ENCODE measurements at regions not wholly inside any gene's neighbourhood (a gene's known extent, or its start where the extent isn't known, plus 50 kb on each side); places are given as distances from the start of the nearest gene placed in this dataset.

DNA sequence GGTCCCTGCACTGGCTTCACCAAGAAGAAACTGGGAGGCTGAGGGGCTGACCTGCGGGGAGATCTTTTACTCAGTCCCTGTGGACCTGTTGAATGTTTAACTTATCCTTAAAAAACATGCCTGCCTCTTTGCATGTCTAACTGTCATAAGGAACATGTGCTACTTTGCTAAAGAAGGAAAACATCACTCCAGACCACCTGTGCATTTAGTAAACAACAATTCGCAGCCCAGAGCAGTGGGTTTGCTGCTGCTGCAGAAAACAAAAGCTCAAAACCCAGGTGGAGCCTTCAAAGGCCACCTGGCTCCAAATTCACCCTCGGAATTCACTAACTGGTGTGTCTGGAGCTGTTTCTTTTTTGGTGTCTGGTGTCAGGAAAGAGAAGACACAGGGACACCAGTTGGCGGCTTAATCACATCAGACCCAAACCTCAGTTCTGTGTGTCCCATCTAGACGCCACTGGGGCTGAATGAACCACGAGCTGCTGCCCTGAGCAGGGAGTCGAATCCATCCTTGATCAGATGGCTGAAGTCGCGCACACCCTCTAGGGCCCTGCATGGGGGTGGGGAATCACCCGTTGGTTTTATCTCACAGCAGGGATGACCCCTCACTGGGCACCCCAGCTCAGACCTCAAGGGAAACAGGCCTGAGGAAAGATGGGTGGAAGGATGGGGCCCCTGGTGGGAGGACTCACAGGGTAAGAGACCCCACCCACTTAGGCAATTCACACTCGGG is 344.3 kb downstream of the PREX1 start:
- Histone ChIP-seq H3K4me1 (ENCODE audit: control insufficient read depth in 1 of 2, insufficient read depth in 2 of 2, low read length in 2 of 2) (no peaks in the 10 kb centered on the region), H3K4me3 (replicated peaks in 1 of 3; ENCODE audit: low read depth in 2 of 3, low read length in 3 of 3) (no peak overlapping the region), H3K79me2 (ENCODE audit: insufficient read depth, low read length) (no peaks in the 10 kb centered on the region), H3K4me2 (replicated peaks; ENCODE audit: extremely low read depth, low read length, poor library complexity, severe bottlenecking) (no peak overlapping the region), H2AFZ (ENCODE audit: insufficient read depth, low read depth, low read length, poor library complexity, severe bottlenecking) (no peak overlapping the region), H3K9me3 (replicated peaks in 1 of 2; ENCODE audit: control insufficient read depth in 1 of 2, insufficient read depth in 1 of 2, low read length in 2 of 2) (no peaks in the 10 kb centered on the region), H3K27ac (ENCODE audit: low read depth in 1 of 2, low read length in 2 of 2) (no peak overlapping the region), H3K36me3 (replicated peaks in 1 of 2; ENCODE audit: control insufficient read depth in 1 of 2, insufficient read depth in 2 of 2, low read length in 2 of 2) (no peaks in the 10 kb centered on the region), H4K20me1 (ENCODE audit: insufficient read depth, low read length) (no peaks in the 10 kb centered on the region), H3K9ac (ENCODE audit: insufficient read depth, low read length, poor library complexity, severe bottlenecking) (no peak overlapping the region), H3K27me3 (ENCODE audit: control insufficient read depth in 2 of 2, insufficient read depth in 2 of 2, low read length in 2 of 2) (peaks cover 0 to 5% of the 10 kb centered on the region in 2 donors)
- intact Hi-C loops (cut with micrococcal nuclease): no loop called here
- Mint-ChIP-seq H3K36me3 (no peaks in the 10 kb centered on the region), H3K27ac (no peak overlapping the region), H3K4me3 (no peak overlapping the region), H3K27me3 (ENCODE audit: low read depth in 3 of 3) (peaks cover 13 to 28% (median 20%) of the 10 kb centered on the region in 3 donors), H3K4me1 (no peaks in the 10 kb centered on the region), H3K9me3 (peaks cover 0 to 3% (median 0%) of the 10 kb centered on the region in 7 donors)
- TF ChIP-seq, protein P1, sequence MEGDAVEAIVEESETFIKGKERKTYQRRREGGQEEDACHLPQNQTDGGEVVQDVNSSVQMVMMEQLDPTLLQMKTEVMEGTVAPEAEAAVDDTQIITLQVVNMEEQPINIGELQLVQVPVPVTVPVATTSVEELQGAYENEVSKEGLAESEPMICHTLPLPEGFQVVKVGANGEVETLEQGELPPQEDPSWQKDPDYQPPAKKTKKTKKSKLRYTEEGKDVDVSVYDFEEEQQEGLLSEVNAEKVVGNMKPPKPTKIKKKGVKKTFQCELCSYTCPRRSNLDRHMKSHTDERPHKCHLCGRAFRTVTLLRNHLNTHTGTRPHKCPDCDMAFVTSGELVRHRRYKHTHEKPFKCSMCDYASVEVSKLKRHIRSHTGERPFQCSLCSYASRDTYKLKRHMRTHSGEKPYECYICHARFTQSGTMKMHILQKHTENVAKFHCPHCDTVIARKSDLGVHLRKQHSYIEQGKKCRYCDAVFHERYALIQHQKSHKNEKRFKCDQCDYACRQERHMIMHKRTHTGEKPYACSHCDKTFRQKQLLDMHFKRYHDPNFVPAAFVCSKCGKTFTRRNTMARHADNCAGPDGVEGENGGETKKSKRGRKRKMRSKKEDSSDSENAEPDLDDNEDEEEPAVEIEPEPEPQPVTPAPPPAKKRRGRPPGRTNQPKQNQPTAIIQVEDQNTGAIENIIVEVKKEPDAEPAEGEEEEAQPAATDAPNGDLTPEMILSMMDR (IDR thresholded peaks at IDR 0.05): no peak
- 70% methylated on average over 7 of the region's 11 CpGs for WGBS (ENCODE audit: insufficient coverage)
- DNase-seq: no peak

DNA sequence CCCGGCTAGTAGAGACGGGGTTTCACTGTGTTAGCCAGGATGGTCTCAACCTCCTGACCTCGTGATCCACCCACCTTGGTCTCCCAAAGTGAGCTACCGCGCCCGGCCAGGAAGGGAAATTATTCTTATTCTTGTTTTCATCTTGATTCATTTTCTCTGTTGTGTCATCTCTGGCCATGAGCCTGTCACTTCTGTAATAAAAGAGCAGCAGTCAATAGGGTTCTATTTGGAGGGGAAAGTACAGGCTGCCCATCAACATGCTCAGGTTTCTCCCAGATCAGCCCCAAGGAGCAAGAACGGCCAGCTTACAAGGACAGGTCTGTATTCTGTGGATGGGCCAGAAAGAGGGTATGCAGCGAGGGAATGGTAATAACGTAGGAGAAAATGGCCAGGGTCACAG is 345.0 kb downstream of the PREX1 start:
- no peak overlapping the region for H3K27ac Mint-ChIP-seq
- H3K4me1 Mint-ChIP-seq: no peaks in the 10 kb centered on the region
- H2AFZ ChIP-seq (ENCODE audit: insufficient read depth, low read depth, low read length, poor library complexity, severe bottlenecking): no peak overlapping the region
- H3K9me3 Mint-ChIP-seq: peaks cover 0 to 3% (median 0%) of the 10 kb centered on the region in 7 donors
- H3K79me2 ChIP-seq (ENCODE audit: insufficient read depth, low read length): no peaks in the 10 kb centered on the region
- no peaks in the 10 kb centered on the region for H3K9me3 ChIP-seq (replicated peaks in 1 of 2; ENCODE audit: control insufficient read depth in 1 of 2, insufficient read depth in 1 of 2, low read length in 2 of 2)
- no peak for DNase-seq
- no peak overlapping the region for H3K4me3 ChIP-seq (replicated peaks in 1 of 3; ENCODE audit: low read depth in 2 of 3, low read length in 3 of 3)
- no peak overlapping the region for H3K9ac ChIP-seq (ENCODE audit: insufficient read depth, low read length, poor library complexity, severe bottlenecking)
- 82% methylated on average over 4 of the region's 9 CpGs for WGBS (ENCODE audit: insufficient coverage)
- H3K27me3 ChIP-seq (ENCODE audit: control insufficient read depth in 2 of 2, insufficient read depth in 2 of 2, low read length in 2 of 2): peaks cover 0 to 5% of the 10 kb centered on the region in 2 donors
- no peaks in the 10 kb centered on the region for H3K36me3 Mint-ChIP-seq
- H3K4me1 ChIP-seq (ENCODE audit: control insufficient read depth in 1 of 2, insufficient read depth in 2 of 2, low read length in 2 of 2): no peaks in the 10 kb centered on the region
- H3K27ac ChIP-seq (ENCODE audit: low read depth in 1 of 2, low read length in 2 of 2): no peak overlapping the region
- H3K27me3 Mint-ChIP-seq (ENCODE audit: low read depth in 3 of 3): peaks cover 13 to 26% (median 22%) of the 10 kb centered on the region in 3 donors
- no peak overlapping the region for H3K4me3 Mint-ChIP-seq
- no peak overlapping the region for H3K4me2 ChIP-seq (replicated peaks; ENCODE audit: extremely low read depth, low read length, poor library complexity, severe bottlenecking)
- no peaks in the 10 kb centered on the region for H4K20me1 ChIP-seq (ENCODE audit: insufficient read depth, low read length)
- no peaks in the 10 kb centered on the region for H3K36me3 ChIP-seq (replicated peaks in 1 of 2; ENCODE audit: control insufficient read depth in 1 of 2, insufficient read depth in 2 of 2, low read length in 2 of 2)
- TF ChIP-seq, protein P1 (IDR thresholded peaks at IDR 0.05): no peak
- intact Hi-C loops (cut with micrococcal nuclease): no loop called here

All from CD14-positive monocyte (primary cell).